GM12878 (cell line): ENCODE measurements at regions not wholly inside any gene's neighbourhood (a gene's known extent, or its start where the extent isn't known, plus 50 kb on each side); places are given as distances from the start of the nearest gene placed in this dataset.

ENCODE experiments used
- ATAC-seq: fragments of 200-7000 bp; cut with Tn5 transposase; 3 replicates; pipeline ENCODE4 v1.9.1; 2020; ENCODE audit warnings: mild to moderate bottlenecking, moderate library complexity
- BruUV-seq: library from RNA; stranded (reverse); fragments of 400-500 nt; replicated peaks from 2 replicates; lab custom pipeline; 2021; lab: Mats Ljungman, UMichigan
- CTCF ChIA-PET: fragments of 300-600 bp; sonication (Branson Sonifier 250); formaldehyde crosslinking; extraction: SDS; loops from one replicate; lab custom pipeline; 2021; ENCODE audit warnings: inconsistent platforms; lab: Yijun Ruan, JAX
- POLR2A ChIA-PET: fragments of 350-600 bp; formaldehyde crosslinking; extraction: SDS; loops from one replicate; lab custom pipeline; 2021; ENCODE audit warnings: inconsistent platforms; lab: Charles Lee
- RAD21 ChIA-PET: fragments of 300-600 bp; sonication (Branson Sonifier 250); formaldehyde crosslinking; loops from one replicate; lab custom pipeline; 2023; ENCODE audit warnings: antibody characterized with exemption; ENCODE audit not compliant: unreplicated experiment; lab: Charles Lee
- SMC1A ChIA-PET: fragments of 300-600 bp; sonication (Branson Sonifier 250); formaldehyde crosslinking; loops from one replicate; lab custom pipeline; 2023; ENCODE audit not compliant: unreplicated experiment, uncharacterized antibody; lab: Charles Lee
- DNase-seq: peaks from one replicate; pipeline ENCODE4 v3.0.0-alpha.2; 2011; ENCODE audit warnings: low read depth, low spot score
- FAIRE-seq: peaks from 3 replicates; lab custom pipeline; 2011; peaks lifted over from hg19 to GRCh38; lab: Jason Lieb, UNC
- H2AFZ ChIP-seq: 2 replicates; pipeline ENCODE4 v1.6.0; 2011; ENCODE audit warnings: low read depth, low read length, control low read depth; ENCODE audit not compliant: control insufficient read depth
- H3K27ac ChIP-seq: 2 replicates; pipeline ENCODE4 v1.5.1; 2011; ENCODE audit warnings: control low read depth; ENCODE audit not compliant: control insufficient read depth, insufficient read depth
- H3K27me3 ChIP-seq, 2 experiments: replicated peaks in 1 of 2; 2 replicates each; pipeline versions ENCODE4 v1.6.0 to v1.6.1; 2011; ENCODE audit warnings: low read length in 1 of 2; ENCODE audit not compliant: control insufficient read depth in 2 of 2, insufficient read depth in 2 of 2
- H3K36me3 ChIP-seq, 2 experiments: 2 replicates each; pipeline ENCODE4 v1.5.1; 2011; ENCODE audit warnings: low read length in 1 of 2; ENCODE audit not compliant: control insufficient read depth in 2 of 2, insufficient read depth in 2 of 2
- H3K4me1 ChIP-seq: 2 replicates; pipeline ENCODE4 v1.6.1; 2011; ENCODE audit warnings: mild to moderate bottlenecking, low read length, moderate library complexity, mixed read lengths; ENCODE audit not compliant: control insufficient read depth, insufficient read depth
- H3K4me2 ChIP-seq: 2 replicates; pipeline ENCODE4 v1.6.0; 2011; ENCODE audit warnings: control low read depth; ENCODE audit not compliant: control insufficient read depth, insufficient read depth
- H3K4me3 ChIP-seq: fragments of 200-600 bp; sonication (generic); 2 replicates; pipeline ENCODE4 v1.5.1; 2016
- H3K79me2 ChIP-seq: 2 replicates; pipeline ENCODE4 v1.6.0; 2011; ENCODE audit warnings: low read length; ENCODE audit not compliant: control insufficient read depth, insufficient read depth
- H3K9ac ChIP-seq: 2 replicates; pipeline ENCODE4 v1.8.0; 2011; ENCODE audit warnings: low read length, control low read depth, mixed read lengths; ENCODE audit not compliant: control insufficient read depth, insufficient read depth
- H3K9me3 ChIP-seq: replicated peaks from 3 replicates; pipeline ENCODE4 v1.5.1; 2011; ENCODE audit warnings: mild to moderate bottlenecking, low read length; ENCODE audit not compliant: control insufficient read depth, insufficient read depth
- H4K20me1 ChIP-seq: 2 replicates; pipeline ENCODE4 v1.6.0; 2011; ENCODE audit not compliant: control insufficient read depth, insufficient read depth
- BACH1 ChIP-seq: fragments of 450-650 bp; IDR thresholded peaks from 2 replicates; pipeline ENCODE4 v1.6.1; 2017; ENCODE audit warnings: mild to moderate bottlenecking, borderline replicate concordance
- CBX5 ChIP-seq: sonication (generic); IDR thresholded peaks from 2 replicates; pipeline ENCODE4 v1.6.1; 2016; ENCODE audit warnings: low read depth, moderate library complexity, mild to moderate bottlenecking, inconsistent platforms
- IKZF2 ChIP-seq, 2 experiments: fragments of 450-650 bp; IDR thresholded peaks; 2 replicates each; pipeline ENCODE4 v1.6.1; 2017; ENCODE audit warnings: mild to moderate bottlenecking in 2 of 2, moderate library complexity in 2 of 2
- IRF5 ChIP-seq: fragments of 450-650 bp; IDR thresholded peaks from 2 replicates; pipeline ENCODE4 v1.6.1; 2017; ENCODE audit warnings: borderline replicate concordance
- SRF ChIP-seq, 2 experiments: IDR thresholded peaks; 2 replicates each; pipeline ENCODE4 v1.6.1; 2011; ENCODE audit warnings: low read depth in 2 of 2, low read length in 2 of 2, mild to moderate bottlenecking in 1 of 2, moderate library complexity in 1 of 2
- TARDBP ChIP-seq: IDR thresholded peaks from 2 replicates; pipeline ENCODE4 v1.6.1; 2016; ENCODE audit warnings: borderline replicate concordance
- WRNIP1 ChIP-seq: IDR thresholded peaks from 2 replicates; pipeline ENCODE4 v1.6.1; 2011; ENCODE audit warnings: low read depth, low read length, improper control_type of control experiment, borderline replicate concordance
- YY1 ChIP-seq: IDR thresholded peaks from 2 replicates; pipeline ENCODE4 v1.6.1; 2011; ENCODE audit warnings: low read depth, mild to moderate bottlenecking, low read length
- ZBTB40 ChIP-seq: fragments of 450-650 bp; IDR thresholded peaks from 2 replicates; pipeline ENCODE4 v1.6.1; 2016; ENCODE audit warnings: mild to moderate bottlenecking, moderate library complexity, borderline replicate concordance
- ZSCAN29 ChIP-seq: fragments of 450-650 bp; IDR thresholded peaks from 2 replicates; pipeline ENCODE4 v1.6.1; 2017; ENCODE audit warnings: mild to moderate bottlenecking, moderate library complexity
- WGBS: methylation state at CpG from one replicate; pipeline ENCODE4 v1.1.6; 2016; ENCODE audit warnings: low lambda C conversion rate; ENCODE audit not compliant: insufficient replicate concordance, insufficient coverage; ENCODE audit errors: missing lambda C conversion rate; 5-methylcytosine and 5-hydroxymethylcytosine counted together
- in situ Hi-C: fragments of 300-500 bp; cut with MboI; formaldehyde crosslinking; loops from 9 replicates; pipeline ENCODE4 v1.14.3; 2018; ENCODE audit warnings: mixed read lengths
- intact Hi-C: fragments of 100-400 bp; cut with micrococcal nuclease; formaldehyde crosslinking; loops from one replicate; pipeline ENCODE4 v1.14.2; 2022; ENCODE audit not compliant: unreplicated experiment

- TF ChIP-seq IRF5 (no peak), YY1 (no peak), CBX5 (no peak), ZSCAN29 (no peak), SRF (IDR thresholded peaks at IDR 0.05; ENCODE audit: low read depth in 2 of 2, low read length in 2 of 2) (no peak)
Observed at GRCh38 chr18:26741758-26742157, 123.7 kb downstream of the AQP4 start (continued).

GRCh38 chr18:26741048-26741447 is 124.5 kb downstream of the AQP4 start:
- SMC1A ChIA-PET, result interaction anchor here (0.8 to 0.9 kb wide), 2 partner anchors 10 to 119 kb away, joined by 3 read pairs; no protein-coding TSS in a partner anchor
- Histone ChIP-seq H3K9me3 (no peaks in the 10 kb centered on the region), H3K79me2 (no peaks in the 10 kb centered on the region), H3K9ac (no peak overlapping the region), H3K27me3 (no peaks in the 10 kb centered on the region)
- ATAC-seq, result no peak
- CTCF ChIA-PET, result no interaction called here
- no TSS peak for BruUV-seq
- POLR2A ChIA-PET, result no interaction called here
- no peak for TF ChIP-seq BACH1
- TF ChIP-seq IKZF2 (IDR thresholded peaks at IDR 0.05), result no peak
- no peak for TF ChIP-seq WRNIP1
- no peak for TF ChIP-seq ZBTB40
- no peak for TF ChIP-seq TARDBP
- TF ChIP-seq, all 136 proteins: peak for 0
- no peak for FAIRE-seq
- no peak overlapping the region for H2AFZ ChIP-seq
- H3K4me1 ChIP-seq, result no peaks in the 10 kb centered on the region; the same call in 1 of the 2 replicates
- no peak overlapping the region for H3K4me3 ChIP-seq
- H3K27ac ChIP-seq, result no peak overlapping the region
- DNase-seq, result no peak
- in situ Hi-C loops, result no loop called here
- no peak overlapping the region for H3K4me2 ChIP-seq
- RAD21 ChIA-PET, result no interaction called here
- no peaks in the 10 kb centered on the region for H4K20me1 ChIP-seq
- intact Hi-C loops, result no loop called here
- 90% methylated on average over 1 of the region's 1 CpG for WGBS
- H3K36me3 ChIP-seq, result no peaks in the 10 kb centered on the region
